ENCODE measurements at regions not wholly inside any gene's neighbourhood (a gene's known extent, or its start where the extent isn't known, plus 50 kb on each side); places are given as distances from the start of the nearest gene placed in this dataset.

DNA sequence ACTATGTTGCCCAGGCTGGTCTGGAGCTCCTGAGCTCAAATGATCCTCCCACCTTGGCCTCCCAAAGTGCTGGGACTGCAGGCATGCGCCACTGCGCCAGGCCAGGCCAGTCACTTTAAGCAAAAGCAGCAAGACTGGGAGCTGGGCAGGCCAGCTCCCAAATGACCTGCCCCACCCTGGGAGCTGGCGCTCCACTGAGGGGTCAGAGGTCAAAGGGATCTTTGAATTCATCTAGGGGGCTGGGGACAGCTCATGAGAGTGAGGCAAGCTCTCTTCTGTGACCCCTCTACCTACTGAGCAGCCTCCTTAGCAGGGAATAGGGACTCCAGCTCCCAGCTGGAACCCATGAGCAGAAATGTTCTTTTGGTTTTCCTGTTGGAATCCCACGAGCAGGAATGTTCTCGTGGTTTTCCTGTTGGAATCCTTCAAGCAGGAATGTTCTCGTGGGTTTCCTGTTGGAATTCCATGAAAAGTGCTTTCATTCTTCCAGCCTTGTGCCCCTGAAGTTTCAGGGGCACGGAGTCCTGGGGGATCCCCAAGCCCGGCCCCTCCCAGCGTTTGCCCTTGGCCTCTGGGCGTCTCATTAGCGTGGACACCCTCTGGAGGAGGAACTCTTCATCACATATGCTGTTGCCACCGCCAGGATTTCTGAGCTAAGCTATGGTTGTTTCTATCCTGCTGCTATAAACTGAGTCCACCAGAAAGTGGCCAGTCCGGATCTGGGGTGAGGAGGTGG lies 162.0 kb upstream of the HAAO start:
- no peak for TF ChIP-seq MYC (IDR thresholded peaks at IDR 0.05; ENCODE audit: low read depth, low read length)
- TF ChIP-seq, protein P1, sequence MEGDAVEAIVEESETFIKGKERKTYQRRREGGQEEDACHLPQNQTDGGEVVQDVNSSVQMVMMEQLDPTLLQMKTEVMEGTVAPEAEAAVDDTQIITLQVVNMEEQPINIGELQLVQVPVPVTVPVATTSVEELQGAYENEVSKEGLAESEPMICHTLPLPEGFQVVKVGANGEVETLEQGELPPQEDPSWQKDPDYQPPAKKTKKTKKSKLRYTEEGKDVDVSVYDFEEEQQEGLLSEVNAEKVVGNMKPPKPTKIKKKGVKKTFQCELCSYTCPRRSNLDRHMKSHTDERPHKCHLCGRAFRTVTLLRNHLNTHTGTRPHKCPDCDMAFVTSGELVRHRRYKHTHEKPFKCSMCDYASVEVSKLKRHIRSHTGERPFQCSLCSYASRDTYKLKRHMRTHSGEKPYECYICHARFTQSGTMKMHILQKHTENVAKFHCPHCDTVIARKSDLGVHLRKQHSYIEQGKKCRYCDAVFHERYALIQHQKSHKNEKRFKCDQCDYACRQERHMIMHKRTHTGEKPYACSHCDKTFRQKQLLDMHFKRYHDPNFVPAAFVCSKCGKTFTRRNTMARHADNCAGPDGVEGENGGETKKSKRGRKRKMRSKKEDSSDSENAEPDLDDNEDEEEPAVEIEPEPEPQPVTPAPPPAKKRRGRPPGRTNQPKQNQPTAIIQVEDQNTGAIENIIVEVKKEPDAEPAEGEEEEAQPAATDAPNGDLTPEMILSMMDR (IDR thresholded peaks at IDR 0.05; ENCODE audit: low read depth, low read length) = no peak
- TF ChIP-seq POLR2A (IDR thresholded peaks at IDR 0.05; ENCODE audit: extremely low read depth, insufficient read length) = no peak
- TF ChIP-seq, protein P2, sequence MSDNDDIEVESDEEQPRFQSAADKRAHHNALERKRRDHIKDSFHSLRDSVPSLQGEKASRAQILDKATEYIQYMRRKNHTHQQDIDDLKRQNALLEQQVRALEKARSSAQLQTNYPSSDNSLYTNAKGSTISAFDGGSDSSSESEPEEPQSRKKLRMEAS (IDR thresholded peaks at IDR 0.05; ENCODE audit: low read depth, low read length) = no peak
